ENCODE measurements at regions not wholly inside any gene's neighbourhood (a gene's known extent, or its start where the extent isn't known, plus 50 kb on each side); places are given as distances from the start of the nearest gene placed in this dataset.

- H3K27ac ChIP-seq, result no peak overlapping the region
- H3K4me3 ChIP-seq, result no peak overlapping the region
- H3K27me3 ChIP-seq, result peaks cover 0 to 4% of the 10 kb centered on the region in 2 donors
- no peaks in the 10 kb centered on the region for H3K9me3 ChIP-seq
- H3K36me3 ChIP-seq, result no peaks in the 10 kb centered on the region
- no peak for DNase-seq
- no peaks in the 10 kb centered on the region for H3K4me1 ChIP-seq
- no peak for TF ChIP-seq POLR2A (IDR thresholded peaks at IDR 0.05)
- TF ChIP-seq CTCF (IDR thresholded peaks at IDR 0.05), result no peak
These were observed 63.0 kb downstream of the INSIG1 start for GRCh38 chr7:155360495-155361345.

DNA sequence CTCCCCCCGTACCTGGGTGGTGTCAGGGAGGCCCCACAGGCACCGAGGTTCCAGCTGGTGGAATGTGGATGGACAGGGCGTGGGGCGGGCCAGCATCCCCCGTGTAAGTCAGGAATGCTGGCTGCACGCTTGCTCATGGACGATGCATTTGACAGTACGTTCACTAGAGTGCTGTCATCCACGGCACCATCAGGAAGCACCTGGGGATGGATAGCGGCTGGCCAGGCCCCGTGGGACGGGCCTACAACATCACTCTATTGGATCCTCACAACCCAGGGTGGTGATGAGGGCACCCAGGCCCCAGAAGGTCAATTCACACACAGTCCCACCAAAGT is 63.6 kb downstream of the INSIG1 start:
- Histone ChIP-seq H3K4me1 (no peaks in the 10 kb centered on the region), H3K27me3 (peaks cover 0 to 4% of the 10 kb centered on the region in 2 donors), H3K4me3 (no peak overlapping the region), H3K9me3 (no peaks in the 10 kb centered on the region), H3K36me3 (no peaks in the 10 kb centered on the region), H3K27ac (no peak overlapping the region)
- TF ChIP-seq POLR2A (IDR thresholded peaks at IDR 0.05) (no peak), CTCF (IDR thresholded peaks at IDR 0.05) (no peak)
- no peak for DNase-seq

- Histone ChIP-seq H3K27me3 (peaks cover 0 to 4% of the 10 kb centered on the region in 2 donors), H3K27ac (no peak overlapping the region), H3K4me3 (no peak overlapping the region), H3K4me1 (no peaks in the 10 kb centered on the region), H3K36me3 (no peaks in the 10 kb centered on the region), H3K9me3 (no peaks in the 10 kb centered on the region)
- TF ChIP-seq CTCF (IDR thresholded peaks at IDR 0.05), result no peak
- no peak for TF ChIP-seq POLR2A (IDR thresholded peaks at IDR 0.05)
- DNase-seq, result no peak
These were observed 64.3 kb downstream of the INSIG1 start for GRCh38 chr7:155361947-155362346.

- no peaks in the 10 kb centered on the region for H3K9me3 ChIP-seq
- no peak for TF ChIP-seq POLR2A (IDR thresholded peaks at IDR 0.05)
- TF ChIP-seq CTCF (IDR thresholded peaks at IDR 0.05), result no peak
- DNase-seq, result no peak
- no peak overlapping the region for H3K4me3 ChIP-seq
- H3K27me3 ChIP-seq, result peaks cover 0 to 4% of the 10 kb centered on the region in 2 donors
- H3K4me1 ChIP-seq, result no peaks in the 10 kb centered on the region
- H3K36me3 ChIP-seq, result no peaks in the 10 kb centered on the region
- H3K27ac ChIP-seq, result no peak overlapping the region
These were observed 64.9 kb downstream of the INSIG1 start for GRCh38 chr7:155362380-155363145.

- no peaks in the 10 kb centered on the region for H3K4me1 ChIP-seq
- no peaks in the 10 kb centered on the region for H3K9me3 ChIP-seq
- H3K36me3 ChIP-seq, result no peaks in the 10 kb centered on the region
- no peak overlapping the region for H3K27ac ChIP-seq
- no peak for TF ChIP-seq CTCF (IDR thresholded peaks at IDR 0.05)
- no peak for TF ChIP-seq POLR2A (IDR thresholded peaks at IDR 0.05)
- DNase-seq, result no peak
- no peak overlapping the region for H3K4me3 ChIP-seq
- peaks cover 0 to 4% of the 10 kb centered on the region in 2 donors for H3K27me3 ChIP-seq
These were observed 65.5 kb downstream of the INSIG1 start for GRCh38 chr7:155363146-155363539.
